Loucy (cell line): ENCODE measurements at regions not wholly inside any gene's neighbourhood (a gene's known extent, or its start where the extent isn't known, plus 50 kb on each side); places are given as distances from the start of the nearest gene placed in this dataset.

Experiments
- H2AFZ ChIP-seq: fragments of 200-600 bp; sonication (generic); 2 replicates; pipeline ENCODE4 v1.6.0; 2016; ENCODE audit warnings: antibody characterized with exemption, mild to moderate bottlenecking, low read length, moderate library complexity
- H3F3A ChIP-seq: fragments of 200-600 bp; 2 replicates; pipeline ENCODE4 v1.6.0; 2016; ENCODE audit warnings: antibody characterized with exemption, low read depth, mild to moderate bottlenecking
- H3K27me3 ChIP-seq: fragments of 200-600 bp; sonication (generic); 2 replicates; pipeline ENCODE4 v1.6.1; 2014; ENCODE audit warnings: low read length, mild to moderate bottlenecking; ENCODE audit not compliant: insufficient read depth, poor library complexity, severe bottlenecking
- H3K36me3 ChIP-seq: fragments of 200-600 bp; sonication (generic); 2 replicates; pipeline ENCODE4 v1.6.1; 2016; ENCODE audit warnings: low read length; ENCODE audit not compliant: insufficient read depth
- H3K4me1 ChIP-seq: fragments of 200-600 bp; sonication (generic); 2 replicates; pipeline ENCODE4 v1.5.1; 2014; ENCODE audit warnings: low read length, mild to moderate bottlenecking; ENCODE audit not compliant: insufficient read depth, poor library complexity, severe bottlenecking
- H3K4me2 ChIP-seq: fragments of 200-600 bp; sonication (generic); 2 replicates; pipeline ENCODE4 v1.6.0; 2014; ENCODE audit warnings: antibody characterized with exemption, low read length, low read depth, mild to moderate bottlenecking; ENCODE audit not compliant: poor library complexity, severe bottlenecking
- H3K4me3 ChIP-seq: fragments of 200-600 bp; sonication (generic); 2 replicates; pipeline ENCODE4 v1.5.1; 2014; ENCODE audit warnings: low read length, mild to moderate bottlenecking, mixed read lengths; ENCODE audit not compliant: poor library complexity, severe bottlenecking
- H3K79me2 ChIP-seq: fragments of 200-600 bp; sonication (generic); 2 replicates; pipeline ENCODE4 v1.6.1; 2014; ENCODE audit warnings: low read length; ENCODE audit not compliant: insufficient read depth
- H3K9ac ChIP-seq: fragments of 200-600 bp; sonication (generic); 2 replicates; pipeline ENCODE4 v1.6.0; 2014; ENCODE audit warnings: mild to moderate bottlenecking, low read depth, low read length, moderate library complexity; ENCODE audit not compliant: poor library complexity, severe bottlenecking
- H3K9me2 ChIP-seq: fragments of 200-600 bp; sonication (generic); replicated peaks from 2 replicates; pipeline ENCODE4 v1.6.1; 2016; ENCODE audit warnings: low read depth, low read length, mixed read lengths
- H3K9me3 ChIP-seq: fragments of 200-600 bp; sonication (generic); 2 replicates; pipeline ENCODE4 v1.6.1; 2014; ENCODE audit warnings: mild to moderate bottlenecking, antibody characterized with exemption, low read length, low read depth; ENCODE audit not compliant: insufficient read depth
- H4K20me1 ChIP-seq: fragments of 200-600 bp; sonication (generic); 2 replicates; pipeline ENCODE4 v1.6.0; 2014; ENCODE audit warnings: antibody characterized with exemption, low read length, mild to moderate bottlenecking; ENCODE audit not compliant: insufficient read depth, poor library complexity, severe bottlenecking
- EZH2phosphoT487 ChIP-seq: fragments of 200-600 bp; IDR thresholded peaks from 2 replicates; pipeline ENCODE4 v1.6.1; 2018; ENCODE audit warnings: antibody characterized with exemption, mild to moderate bottlenecking, moderate library complexity, borderline replicate concordance
- TF ChIP-seq, protein P1 (sequence below): fragments of 200-600 bp; sonication (generic); conservative IDR thresholded peaks from 2 replicates; pipeline ENCODE4 v1.5.1; 2014; ENCODE audit warnings: mild to moderate bottlenecking, antibody characterized with exemption, low read length

DNA sequence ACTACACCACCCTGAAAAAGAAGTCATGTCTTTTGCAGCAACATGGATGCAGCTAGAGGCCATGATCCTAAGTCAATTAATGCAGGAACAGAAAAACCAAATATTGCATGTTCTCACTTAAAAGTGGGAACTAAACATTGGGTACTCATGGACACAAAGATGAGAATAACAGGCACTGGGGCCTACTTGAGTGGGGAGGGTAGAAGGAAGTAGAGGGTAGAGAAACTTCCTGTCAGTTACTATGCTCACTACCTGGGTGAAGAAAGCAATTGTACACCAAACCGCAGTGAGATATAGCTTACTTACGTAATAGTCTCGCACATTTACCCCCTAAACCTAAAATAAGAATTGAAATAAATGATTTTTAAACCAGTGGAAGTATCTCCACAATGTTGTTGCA lies 480.5 kb upstream of the ARRDC4 start:
- H3K9ac ChIP-seq: no peak overlapping the region
- no peaks in the 10 kb centered on the region for H3K79me2 ChIP-seq
- TF ChIP-seq, protein P1, sequence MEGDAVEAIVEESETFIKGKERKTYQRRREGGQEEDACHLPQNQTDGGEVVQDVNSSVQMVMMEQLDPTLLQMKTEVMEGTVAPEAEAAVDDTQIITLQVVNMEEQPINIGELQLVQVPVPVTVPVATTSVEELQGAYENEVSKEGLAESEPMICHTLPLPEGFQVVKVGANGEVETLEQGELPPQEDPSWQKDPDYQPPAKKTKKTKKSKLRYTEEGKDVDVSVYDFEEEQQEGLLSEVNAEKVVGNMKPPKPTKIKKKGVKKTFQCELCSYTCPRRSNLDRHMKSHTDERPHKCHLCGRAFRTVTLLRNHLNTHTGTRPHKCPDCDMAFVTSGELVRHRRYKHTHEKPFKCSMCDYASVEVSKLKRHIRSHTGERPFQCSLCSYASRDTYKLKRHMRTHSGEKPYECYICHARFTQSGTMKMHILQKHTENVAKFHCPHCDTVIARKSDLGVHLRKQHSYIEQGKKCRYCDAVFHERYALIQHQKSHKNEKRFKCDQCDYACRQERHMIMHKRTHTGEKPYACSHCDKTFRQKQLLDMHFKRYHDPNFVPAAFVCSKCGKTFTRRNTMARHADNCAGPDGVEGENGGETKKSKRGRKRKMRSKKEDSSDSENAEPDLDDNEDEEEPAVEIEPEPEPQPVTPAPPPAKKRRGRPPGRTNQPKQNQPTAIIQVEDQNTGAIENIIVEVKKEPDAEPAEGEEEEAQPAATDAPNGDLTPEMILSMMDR: no peak
- no peak for TF ChIP-seq EZH2phosphoT487
- H3F3A ChIP-seq: no peaks in the 10 kb centered on the region
- no peaks in the 10 kb centered on the region for H3K9me3 ChIP-seq
- H4K20me1 ChIP-seq: no peaks in the 10 kb centered on the region
- H3K9me2 ChIP-seq: no peaks in the 10 kb centered on the region
- no peak overlapping the region for H3K4me2 ChIP-seq
- H3K36me3 ChIP-seq: no peaks in the 10 kb centered on the region
- no peaks in the 10 kb centered on the region for H3K4me1 ChIP-seq
- no peaks in the 10 kb centered on the region for H3K27me3 ChIP-seq
- H2AFZ ChIP-seq: no peak overlapping the region
- H3K4me3 ChIP-seq: no peak overlapping the region

DNA sequence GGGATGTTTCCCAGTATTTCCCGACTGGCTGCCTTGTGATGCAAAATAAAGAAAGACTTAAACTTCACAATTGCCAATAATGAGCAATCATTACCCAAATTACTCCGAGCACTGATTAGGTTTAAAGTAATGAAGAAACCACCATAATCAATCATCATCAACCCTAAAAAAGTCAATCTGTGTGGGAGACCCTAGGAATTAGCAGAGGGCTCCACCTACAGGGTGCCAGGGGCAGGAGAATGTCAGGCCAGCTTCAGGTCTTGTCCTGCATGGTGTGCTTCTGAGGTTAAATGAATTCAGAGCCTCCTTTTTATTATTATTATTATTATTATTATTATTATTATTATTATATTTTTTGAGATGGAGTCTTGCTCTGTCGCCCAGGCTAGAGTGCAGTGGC lies 478.0 kb upstream of the ARRDC4 start:
- no peaks in the 10 kb centered on the region for H4K20me1 ChIP-seq
- no peak overlapping the region for H3K4me2 ChIP-seq
- no peaks in the 10 kb centered on the region for H3K79me2 ChIP-seq
- no peaks in the 10 kb centered on the region for H3F3A ChIP-seq
- no peak overlapping the region for H2AFZ ChIP-seq
- H3K9me3 ChIP-seq: no peaks in the 10 kb centered on the region
- TF ChIP-seq EZH2phosphoT487: no peak
- TF ChIP-seq, protein P1: no peak
- no peaks in the 10 kb centered on the region for H3K36me3 ChIP-seq
- H3K9me2 ChIP-seq: no peaks in the 10 kb centered on the region
- H3K4me1 ChIP-seq: no peaks in the 10 kb centered on the region
- H3K27me3 ChIP-seq: no peaks in the 10 kb centered on the region
- H3K9ac ChIP-seq: no peak overlapping the region
- no peak overlapping the region for H3K4me3 ChIP-seq

DNA sequence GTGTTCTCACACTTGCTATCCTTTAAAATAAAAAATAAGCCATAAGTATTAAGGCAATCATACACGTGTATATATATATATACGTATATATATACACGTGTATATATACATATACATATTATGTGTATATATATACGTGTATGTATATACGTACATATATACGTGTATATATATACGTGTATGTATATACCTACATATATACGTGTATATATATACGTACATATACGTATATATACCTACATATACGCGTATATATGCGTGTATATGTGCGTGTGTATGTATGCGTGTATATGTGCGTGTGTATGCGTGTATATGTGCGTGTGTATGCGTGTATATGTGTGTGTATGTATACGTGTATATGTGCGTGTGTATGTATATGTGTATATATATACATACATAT lies 477.3 kb upstream of the ARRDC4 start:
- H3K4me3 ChIP-seq: no peak overlapping the region
- no peaks in the 10 kb centered on the region for H3K36me3 ChIP-seq
- H3K4me2 ChIP-seq: no peak overlapping the region
- H3K9me3 ChIP-seq: no peaks in the 10 kb centered on the region
- no peaks in the 10 kb centered on the region for H3F3A ChIP-seq
- no peak overlapping the region for H3K9ac ChIP-seq
- H3K4me1 ChIP-seq: no peaks in the 10 kb centered on the region
- H3K79me2 ChIP-seq: no peaks in the 10 kb centered on the region
- H3K9me2 ChIP-seq: no peaks in the 10 kb centered on the region
- no peaks in the 10 kb centered on the region for H3K27me3 ChIP-seq
- no peak overlapping the region for H2AFZ ChIP-seq
- H4K20me1 ChIP-seq: no peaks in the 10 kb centered on the region
- TF ChIP-seq, protein P1: no peak
- TF ChIP-seq EZH2phosphoT487: no peak
